Epithelial cell of prostate (primary cell): ENCODE measurements at regions not wholly inside any gene's neighbourhood (a gene's known extent, or its start where the extent isn't known, plus 50 kb on each side); places are given as distances from the start of the nearest gene placed in this dataset.

Experiments used
- DNase-seq: peaks from one replicate; pipeline ENCODE4 v3.0.0-alpha.2; 2011; ENCODE audit warnings: low read depth, low spot score
- H3K27ac ChIP-seq: fragments of 450-650 bp; 2 replicates; pipeline ENCODE4 v1.5.1; 2017; ENCODE audit warnings: mild to moderate bottlenecking

DNA sequence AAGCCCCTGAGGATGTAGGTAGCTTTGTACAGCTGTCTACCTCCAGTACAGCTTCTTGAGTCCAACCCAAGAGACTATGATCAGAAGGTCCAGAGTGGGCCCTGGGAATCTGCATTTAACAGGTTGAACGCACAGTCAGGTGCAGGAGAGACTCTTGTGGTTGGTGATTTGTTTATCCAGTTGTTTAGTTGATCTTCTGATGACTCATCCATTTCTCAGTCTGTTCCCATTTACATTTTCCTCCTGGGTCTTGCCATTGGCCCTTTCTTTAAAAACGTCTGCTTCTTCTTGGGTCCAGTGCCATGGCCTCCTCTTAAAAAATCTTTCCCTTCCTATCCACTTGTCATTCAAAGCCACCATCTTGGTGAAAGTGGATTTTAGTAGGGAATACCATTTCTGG is 734.2 kb downstream of the MED13L start:
- peak overlapping the region; percentile 75 for H3K27ac ChIP-seq
- DNase-seq, result peak; percentile 5

- DNase-seq, result peak; percentile 54
- peak overlapping the region; percentile 75 for H3K27ac ChIP-seq
Measured at GRCh38 chr12:115542656-115543055, 734.8 kb downstream of the MED13L start.

- H3K27ac ChIP-seq, result peak overlapping the region; percentile 75
- peak; percentile 40 for DNase-seq
Measured at GRCh38 chr12:115541891-115542421, 735.5 kb downstream of the MED13L start.

GRCh38 chr12:115528466-115528865 is 749.0 kb downstream of the MED13L start:
- H3K27ac ChIP-seq, result no peak overlapping the region
- no peak for DNase-seq

DNA sequence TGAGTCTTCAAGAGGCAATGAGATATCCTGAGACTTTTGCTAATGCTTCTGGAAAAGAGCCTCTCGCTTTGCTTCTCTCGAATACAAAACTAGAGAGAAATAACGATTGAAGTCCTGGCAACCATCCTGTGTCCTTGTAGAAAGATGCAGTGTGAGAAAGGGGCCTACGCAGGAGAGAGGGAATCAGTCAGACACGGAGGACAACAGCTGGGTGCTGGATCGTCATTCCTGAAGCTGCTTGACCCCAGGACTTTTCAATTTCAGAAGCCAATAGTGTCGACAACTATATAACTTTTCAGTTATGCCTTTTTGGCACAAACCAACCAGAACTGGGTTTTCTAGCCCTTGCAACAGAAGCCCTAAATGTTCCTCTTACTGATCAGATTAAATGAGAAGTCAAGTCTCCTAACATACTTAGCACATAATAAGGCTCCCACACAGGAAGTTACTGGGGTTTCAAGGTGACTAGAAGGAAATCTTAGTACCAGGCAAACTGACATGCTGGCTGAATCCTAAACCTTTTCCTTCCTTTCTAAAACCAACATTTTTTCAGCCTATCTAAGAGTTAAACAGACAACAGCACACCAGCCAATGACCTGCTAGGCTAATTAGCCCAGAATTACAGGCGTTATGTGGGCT is 755.6 kb downstream of the MED13L start:
- no peak for DNase-seq
- no peak overlapping the region for H3K27ac ChIP-seq

DNA sequence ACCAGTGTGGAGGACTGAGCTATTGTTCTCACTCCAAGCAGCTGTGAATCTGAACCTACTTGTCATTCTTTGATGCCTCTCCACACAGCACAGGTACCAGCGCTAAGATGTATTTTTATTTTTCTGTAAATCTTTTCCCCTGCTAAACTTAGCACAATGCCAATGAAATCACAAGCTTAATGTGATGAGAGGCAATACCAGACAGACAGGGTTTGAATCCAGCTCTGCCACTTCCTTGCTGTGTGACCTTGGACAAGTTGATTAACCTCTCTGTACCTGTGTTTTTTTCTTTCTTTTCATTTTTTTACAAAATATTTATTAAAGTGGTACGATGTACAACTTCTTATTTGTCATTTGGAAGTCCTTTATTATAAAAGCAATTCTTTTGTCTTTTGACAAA is 757.6 kb downstream of the MED13L start:
- no peak for DNase-seq
- H3K27ac ChIP-seq, result no peak overlapping the region

DNA sequence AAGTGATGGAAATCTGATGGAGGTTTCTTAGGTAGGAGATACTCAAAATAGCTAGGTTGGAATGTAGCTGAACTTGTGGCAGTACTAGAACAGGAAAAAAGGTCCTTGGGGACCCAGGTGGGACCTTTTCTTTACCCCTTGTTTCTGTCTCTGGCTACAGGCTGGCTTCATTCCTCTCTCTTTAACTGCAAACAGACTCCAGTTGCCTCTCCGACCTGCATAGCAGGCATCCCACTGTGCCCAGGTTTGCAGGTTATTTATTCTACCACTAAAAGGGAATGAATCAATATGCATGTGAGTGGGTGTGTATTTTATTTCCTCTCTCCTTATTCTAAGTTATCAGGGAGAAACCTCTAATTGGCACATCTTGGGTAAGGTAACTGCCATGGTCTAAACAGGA is 758.1 kb downstream of the MED13L start:
- H3K27ac ChIP-seq, result no peak overlapping the region
- DNase-seq, result no peak

GRCh38 chr12:115517913-115518312 is 759.6 kb downstream of the MED13L start:
- H3K27ac ChIP-seq, result no peak overlapping the region
- DNase-seq, result no peak

DNA sequence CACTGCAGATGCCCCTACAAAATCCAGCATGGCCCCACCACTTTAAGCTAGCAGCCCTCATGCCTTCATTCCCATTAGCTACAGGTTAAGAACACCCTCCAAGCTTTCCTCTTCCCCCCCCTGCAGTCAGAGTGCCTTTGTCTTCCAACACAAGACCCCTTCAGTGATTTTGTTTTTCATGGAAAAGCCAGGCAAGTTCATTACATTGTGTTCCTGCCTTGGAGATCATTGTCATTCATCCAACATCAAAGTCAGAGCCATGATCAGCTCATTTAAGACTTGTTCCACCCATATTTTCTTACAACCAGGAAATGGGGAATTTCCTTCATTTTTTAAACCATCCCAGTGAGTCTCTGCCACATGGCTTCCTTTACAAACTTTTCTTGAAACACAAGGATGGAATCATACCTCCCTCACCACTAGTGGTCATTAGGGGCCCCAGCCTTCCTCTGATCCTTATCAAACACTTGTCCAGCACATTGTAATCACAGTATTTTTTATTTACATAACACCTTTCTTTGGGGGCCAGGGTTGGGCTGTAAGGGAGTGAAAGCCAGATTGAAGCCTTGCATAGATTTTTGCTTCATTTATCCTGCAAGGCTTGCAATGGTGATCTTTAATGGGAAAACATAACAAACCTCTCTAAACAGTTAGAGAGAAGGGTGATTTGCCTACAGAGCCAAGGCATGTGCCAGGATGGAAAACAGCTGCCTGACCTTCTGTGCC is 765.3 kb downstream of the MED13L start:
- H3K27ac ChIP-seq, result no peak overlapping the region
- DNase-seq, result no peak

DNA sequence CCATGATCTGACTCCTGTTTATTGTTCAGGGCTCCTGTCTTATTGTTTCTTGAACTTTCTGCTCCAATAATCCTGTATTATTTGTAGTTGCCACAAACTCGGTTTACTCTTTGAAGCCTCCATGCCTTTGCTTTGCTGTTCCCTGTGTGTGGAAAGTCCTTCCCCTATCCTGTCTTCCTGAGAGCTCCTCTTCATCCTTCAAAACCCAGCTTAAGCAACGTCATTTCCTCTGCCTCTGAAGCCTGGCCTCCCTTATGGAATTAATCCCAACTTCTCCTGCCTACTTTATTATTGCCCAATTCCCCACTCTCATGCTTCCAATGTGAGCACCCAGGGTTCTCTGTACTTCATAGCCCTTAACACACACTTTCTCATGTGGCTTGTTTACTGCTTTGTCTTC is 766.2 kb downstream of the MED13L start:
- H3K27ac ChIP-seq, result no peak overlapping the region

GRCh38 chr12:115508990-115509389 is 768.5 kb downstream of the MED13L start:
- H3K27ac ChIP-seq, result no peak overlapping the region
- no peak for DNase-seq

More for the DNA sequence above, 766.2 kb downstream of the MED13L start:
- no peak for DNase-seq

GRCh38 chr12:115507951-115508722 is 769.4 kb downstream of the MED13L start:
- DNase-seq, result no peak
- no peak overlapping the region for H3K27ac ChIP-seq

GRCh38 chr12:115507560-115507889 is 770.0 kb downstream of the MED13L start:
- no peak overlapping the region for H3K27ac ChIP-seq
- DNase-seq, result no peak

- DNase-seq, result no peak
- no peak overlapping the region for H3K27ac ChIP-seq
Measured at GRCh38 chr12:115506822-115507559, 770.5 kb downstream of the MED13L start.

- H3K27ac ChIP-seq, result no peak overlapping the region
- no peak for DNase-seq
Measured at GRCh38 chr12:115504306-115505290, 772.9 kb downstream of the MED13L start.

- no peak for DNase-seq
- no peak overlapping the region for H3K27ac ChIP-seq
Measured at GRCh38 chr12:115500872-115501271, 776.6 kb downstream of the MED13L start.

GRCh38 chr12:115495300-115495699 is 782.2 kb downstream of the MED13L start:
- DNase-seq, result no peak
- no peak overlapping the region for H3K27ac ChIP-seq

- H3K27ac ChIP-seq, result no peak overlapping the region
- DNase-seq, result no peak
Measured at GRCh38 chr12:115492553-115492952, 784.9 kb downstream of the MED13L start.

DNA sequence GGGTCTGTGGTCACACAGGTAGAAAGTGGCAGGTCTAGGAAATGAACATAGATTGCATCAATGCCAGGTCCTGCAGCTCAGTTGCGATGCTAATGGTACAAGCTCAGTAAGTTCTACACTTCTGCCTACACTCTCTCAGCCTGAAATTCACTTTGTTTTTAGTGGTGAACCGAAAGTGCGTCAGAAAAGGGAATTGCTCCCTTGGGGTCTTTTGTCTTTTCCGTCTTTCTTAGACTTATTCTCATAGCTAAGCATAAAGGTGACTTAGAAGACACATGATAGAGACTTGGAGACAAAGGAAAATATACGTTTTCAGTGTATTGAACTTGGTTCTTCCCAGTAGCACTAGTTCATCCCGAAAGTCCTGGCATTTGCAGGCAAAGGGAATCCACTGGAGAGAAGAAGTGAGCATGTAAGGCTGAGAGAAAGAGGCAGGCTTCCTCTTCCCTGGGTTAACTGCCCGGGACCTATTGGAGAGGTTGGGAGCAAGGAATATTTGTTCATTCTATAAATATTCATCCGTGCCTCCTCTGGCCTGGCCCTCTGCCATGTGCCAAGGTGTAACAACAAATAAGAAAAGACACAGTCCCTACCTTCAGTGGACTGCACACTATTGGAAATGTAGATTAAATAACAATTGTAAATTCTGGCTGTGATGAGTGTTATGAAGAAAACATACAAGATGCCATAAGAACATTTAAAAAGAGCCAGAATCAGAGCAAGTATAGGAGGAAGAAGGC is 785.8 kb downstream of the MED13L start:
- no peak for DNase-seq
- H3K27ac ChIP-seq, result no peak overlapping the region
